HepG2 (cell line): ENCODE measurements at regions not wholly inside any gene's neighbourhood (a gene's known extent, or its start where the extent isn't known, plus 50 kb on each side); places are given as distances from the start of the nearest gene placed in this dataset.

Source experiments
- AHDC1 ChIP-seq: sonication (generic); formaldehyde crosslinking; IDR thresholded peaks from 2 replicates; pipeline ENCODE4 v1.5.1; 2020; ENCODE audit warnings: mild to moderate bottlenecking, missing genetic modification reagents, borderline replicate concordance
- AKNA ChIP-seq: sonication (generic); formaldehyde crosslinking; IDR thresholded peaks from 2 replicates; pipeline ENCODE4 v1.4.0; 2020; ENCODE audit warnings: missing genetic modification reagents, borderline replicate concordance
- DMTF1 ChIP-seq: sonication (generic); formaldehyde crosslinking; IDR thresholded peaks from 2 replicates; pipeline ENCODE4 v1.4.0; 2020; ENCODE audit warnings: mild to moderate bottlenecking, missing genetic modification reagents
- ONECUT2 ChIP-seq: sonication (generic); formaldehyde crosslinking; IDR thresholded peaks from 2 replicates; pipeline ENCODE4 v1.4.0; 2020; ENCODE audit warnings: missing genetic modification reagents
- PHF20 ChIP-seq: sonication (generic); formaldehyde crosslinking; IDR thresholded peaks from 2 replicates; pipeline ENCODE4 v1.5.0; 2020; ENCODE audit warnings: mild to moderate bottlenecking, missing genetic modification reagents
- RERE ChIP-seq: IDR thresholded peaks from 2 replicates; pipeline ENCODE4 v1.6.1; 2016; ENCODE audit warnings: low read depth, missing genetic modification reagents, missing compliant biosample characterization
- ZNF337 ChIP-seq: sonication (generic); formaldehyde crosslinking; IDR thresholded peaks from 2 replicates; pipeline ENCODE4 v1.5.1; 2020; ENCODE audit warnings: missing genetic modification reagents, low read depth, mild to moderate bottlenecking, borderline replicate concordance
- ZNF558 ChIP-seq: sonication (generic); formaldehyde crosslinking; IDR thresholded peaks from 2 replicates; pipeline ENCODE4 v1.9.0; 2022; ENCODE audit warnings: mild to moderate bottlenecking, missing genetic modification reagents, borderline replicate concordance
- ZNF788 ChIP-seq: sonication (generic); formaldehyde crosslinking; IDR thresholded peaks from 2 replicates; pipeline ENCODE4 v1.5.0; 2020; ENCODE audit warnings: mild to moderate bottlenecking, missing genetic modification reagents, borderline replicate concordance

GRCh38 chr2:62642429-62643099 lies 62.9 kb upstream of the EHBP1 start (continued):
- TF ChIP-seq RERE (CRISPR knock-in tag) (peak; percentile 56; the same call in 1 of the 2 replicates), ZNF337 (CRISPR knock-in tag) (peak; percentile 92), PHF20 (CRISPR knock-in tag) (peak; percentile 36; the same call in 1 of the 2 replicates), AKNA (CRISPR knock-in tag) (no peak), AHDC1 (CRISPR knock-in tag) (peak; percentile 95), DMTF1 (CRISPR knock-in tag) (no peak), ZNF558 (CRISPR knock-in tag) (peak; percentile 50; the same call in 1 of the 2 replicates), ONECUT2 (CRISPR knock-in tag) (no peak), ZNF788 (CRISPR knock-in tag) (peak; percentile 65; the same call in 1 of the 2 replicates)
